ENCODE measurements at regions not wholly inside any gene's neighbourhood (a gene's known extent, or its start where the extent isn't known, plus 50 kb on each side); places are given as distances from the start of the nearest gene placed in this dataset.

DNA sequence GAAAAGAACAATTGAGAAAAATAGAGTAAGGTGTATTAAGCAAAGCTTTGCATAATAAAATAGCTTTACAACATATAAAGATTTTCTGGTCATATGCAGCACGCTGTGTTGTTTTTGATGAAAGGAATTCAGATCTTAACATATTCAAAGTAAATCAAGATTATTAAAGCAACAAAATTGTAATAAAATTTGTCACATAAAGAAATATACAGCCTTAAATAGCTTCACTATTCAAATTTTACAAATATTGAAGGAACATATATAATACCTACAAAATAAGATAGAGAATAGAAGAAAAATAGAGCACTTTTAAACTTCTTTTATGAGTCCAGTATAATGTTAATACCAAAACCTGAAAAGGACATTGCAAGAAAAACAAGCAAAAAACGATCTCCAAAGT, 749.1 kb upstream of the POT1 start:
- Histone ChIP-seq H3K9me1 (ENCODE audit: control insufficient read depth, extremely low read depth, insufficient read depth, low read length) (no peaks in the 10 kb centered on the region), H3K9ac (ENCODE audit: control insufficient read depth, extremely low read depth, insufficient read depth, low read length) (no peak overlapping the region), H3K36me3 (ENCODE audit: control insufficient read depth in 2 of 2, extremely low read depth in 1 of 2, insufficient read depth in 2 of 2, low read length in 2 of 2) (no peaks in the 10 kb centered on the region), H3K4me2 (ENCODE audit: control insufficient read depth, extremely low read depth, insufficient read depth, low read depth, low read length) (no peak overlapping the region), H3K4me1 (ENCODE audit: control insufficient read depth, extremely low read depth, insufficient read depth, low read length) (no peaks in the 10 kb centered on the region), H3K79me2 (ENCODE audit: control insufficient read depth, insufficient read depth, low read length) (no peaks in the 10 kb centered on the region), H3K27me3 (ENCODE audit: control insufficient read depth, extremely low read depth, insufficient read depth, low read length) (no peaks in the 10 kb centered on the region), H3K27ac (ENCODE audit: control insufficient read depth, insufficient read depth, low read length) (no peak overlapping the region), H4K20me1 (ENCODE audit: control insufficient read depth, extremely low read depth, insufficient read depth, low read length) (no peaks in the 10 kb centered on the region), H3K4me3 (ENCODE audit: control insufficient read depth in 2 of 3, extremely low read depth in 1 of 3, insufficient read depth in 2 of 3, low read depth in 1 of 3, low read length in 3 of 3) (no peak overlapping the region), H3K9me3 (ENCODE audit: control insufficient read depth, low read depth, low read length) (no peaks in the 10 kb centered on the region), H2AFZ (ENCODE audit: control insufficient read depth, low read length) (no peak overlapping the region)
- FAIRE-seq (no peak), DNase-seq (ENCODE audit: low read depth, low spot score) (no peak)
- TF ChIP-seq, protein P1, sequence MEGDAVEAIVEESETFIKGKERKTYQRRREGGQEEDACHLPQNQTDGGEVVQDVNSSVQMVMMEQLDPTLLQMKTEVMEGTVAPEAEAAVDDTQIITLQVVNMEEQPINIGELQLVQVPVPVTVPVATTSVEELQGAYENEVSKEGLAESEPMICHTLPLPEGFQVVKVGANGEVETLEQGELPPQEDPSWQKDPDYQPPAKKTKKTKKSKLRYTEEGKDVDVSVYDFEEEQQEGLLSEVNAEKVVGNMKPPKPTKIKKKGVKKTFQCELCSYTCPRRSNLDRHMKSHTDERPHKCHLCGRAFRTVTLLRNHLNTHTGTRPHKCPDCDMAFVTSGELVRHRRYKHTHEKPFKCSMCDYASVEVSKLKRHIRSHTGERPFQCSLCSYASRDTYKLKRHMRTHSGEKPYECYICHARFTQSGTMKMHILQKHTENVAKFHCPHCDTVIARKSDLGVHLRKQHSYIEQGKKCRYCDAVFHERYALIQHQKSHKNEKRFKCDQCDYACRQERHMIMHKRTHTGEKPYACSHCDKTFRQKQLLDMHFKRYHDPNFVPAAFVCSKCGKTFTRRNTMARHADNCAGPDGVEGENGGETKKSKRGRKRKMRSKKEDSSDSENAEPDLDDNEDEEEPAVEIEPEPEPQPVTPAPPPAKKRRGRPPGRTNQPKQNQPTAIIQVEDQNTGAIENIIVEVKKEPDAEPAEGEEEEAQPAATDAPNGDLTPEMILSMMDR (optimal IDR thresholded peaks at IDR 0.05 in 1 of 3, IDR thresholded peaks at IDR 0.05 in 1 of 3, conservative IDR thresholded peaks at IDR 0.05 in 1 of 3; ENCODE audit: extremely low read depth in 1 of 3, insufficient read depth in 2 of 3, low read length in 3 of 3): no peak
- TF ChIP-seq EZH2 (IDR thresholded peaks at IDR 0.05; ENCODE audit: low read length): no peak
- dilution Hi-C loops (cut with MboI; ENCODE audit: extremely low pct_ligation_motif_present, low sequenced_read_pairs): no loop called here

DNA sequence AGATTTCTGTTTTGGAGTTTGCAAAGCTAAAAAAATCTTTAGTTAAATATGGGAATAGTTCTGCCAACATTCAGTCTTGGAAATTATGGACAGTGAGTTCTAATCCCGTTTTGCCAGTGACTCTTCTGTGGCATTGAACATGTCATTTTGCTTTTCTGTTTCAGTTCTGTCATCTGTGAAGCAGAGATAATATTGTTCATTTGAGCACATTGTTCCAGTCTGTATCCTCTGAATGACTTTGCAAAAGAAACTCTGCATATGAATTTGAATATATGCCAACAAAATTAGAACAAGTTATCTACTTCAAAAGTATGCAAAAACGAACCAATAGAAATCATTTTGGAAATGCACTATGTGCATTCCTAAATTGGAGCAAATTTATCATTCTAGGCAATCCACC, 746.0 kb upstream of the POT1 start:
- Histone ChIP-seq H3K4me1 (ENCODE audit: control insufficient read depth, extremely low read depth, insufficient read depth, low read length) (no peaks in the 10 kb centered on the region), H3K36me3 (ENCODE audit: control insufficient read depth in 2 of 2, extremely low read depth in 1 of 2, insufficient read depth in 2 of 2, low read length in 2 of 2) (no peaks in the 10 kb centered on the region), H3K79me2 (ENCODE audit: control insufficient read depth, insufficient read depth, low read length) (no peaks in the 10 kb centered on the region), H3K9me3 (ENCODE audit: control insufficient read depth, low read depth, low read length) (no peaks in the 10 kb centered on the region), H3K9ac (ENCODE audit: control insufficient read depth, extremely low read depth, insufficient read depth, low read length) (no peak overlapping the region), H2AFZ (ENCODE audit: control insufficient read depth, low read length) (no peak overlapping the region), H4K20me1 (ENCODE audit: control insufficient read depth, extremely low read depth, insufficient read depth, low read length) (no peaks in the 10 kb centered on the region), H3K27me3 (ENCODE audit: control insufficient read depth, extremely low read depth, insufficient read depth, low read length) (no peaks in the 10 kb centered on the region), H3K9me1 (ENCODE audit: control insufficient read depth, extremely low read depth, insufficient read depth, low read length) (no peaks in the 10 kb centered on the region), H3K4me3 (ENCODE audit: control insufficient read depth in 2 of 3, extremely low read depth in 1 of 3, insufficient read depth in 2 of 3, low read depth in 1 of 3, low read length in 3 of 3) (no peak overlapping the region), H3K4me2 (ENCODE audit: control insufficient read depth, extremely low read depth, insufficient read depth, low read depth, low read length) (no peak overlapping the region), H3K27ac (ENCODE audit: control insufficient read depth, insufficient read depth, low read length) (no peak overlapping the region)
- DNase-seq (ENCODE audit: low read depth, low spot score) (no peak), FAIRE-seq (no peak)
- TF ChIP-seq, protein P1 (optimal IDR thresholded peaks at IDR 0.05 in 1 of 3, IDR thresholded peaks at IDR 0.05 in 1 of 3, conservative IDR thresholded peaks at IDR 0.05 in 1 of 3; ENCODE audit: extremely low read depth in 1 of 3, insufficient read depth in 2 of 3, low read length in 3 of 3): no peak
- no peak for TF ChIP-seq EZH2 (IDR thresholded peaks at IDR 0.05; ENCODE audit: low read length)
- dilution Hi-C loops (cut with MboI; ENCODE audit: extremely low pct_ligation_motif_present, low sequenced_read_pairs): no loop called here

Data from keratinocyte (primary cell).